ENCODE measurements at regions not wholly inside any gene's neighbourhood (a gene's known extent, or its start where the extent isn't known, plus 50 kb on each side); places are given as distances from the start of the nearest gene placed in this dataset.
"Not testable (repeated sequence)": the region's sequence is repeated elsewhere in the genome, so short reads cannot be mapped to it uniquely, and the experiment has no call there.

GRCh38 chr6:121695329-121695728, 259.9 kb downstream of the GJA1 start:
- FAIRE-seq = no peak

DNA sequence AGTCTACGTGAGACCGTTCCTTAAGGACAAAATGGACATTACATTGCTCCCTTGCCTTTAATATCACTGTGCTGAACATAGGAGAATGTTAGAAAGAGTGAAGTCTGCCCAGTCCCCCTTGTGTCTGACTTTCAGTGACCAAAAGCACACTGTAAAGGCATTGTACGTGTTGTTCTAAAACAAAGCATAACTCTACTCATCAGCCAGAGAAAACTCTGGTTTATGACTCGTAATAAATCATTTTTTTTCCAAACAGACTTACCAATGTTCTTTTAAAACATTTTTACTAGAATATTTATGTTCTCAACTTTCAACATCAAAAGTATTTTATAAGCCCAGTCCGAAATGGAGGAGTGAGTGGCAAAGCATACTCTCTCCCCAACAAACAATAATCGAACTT, 262.5 kb downstream of the GJA1 start:
- FAIRE-seq = no peak

DNA sequence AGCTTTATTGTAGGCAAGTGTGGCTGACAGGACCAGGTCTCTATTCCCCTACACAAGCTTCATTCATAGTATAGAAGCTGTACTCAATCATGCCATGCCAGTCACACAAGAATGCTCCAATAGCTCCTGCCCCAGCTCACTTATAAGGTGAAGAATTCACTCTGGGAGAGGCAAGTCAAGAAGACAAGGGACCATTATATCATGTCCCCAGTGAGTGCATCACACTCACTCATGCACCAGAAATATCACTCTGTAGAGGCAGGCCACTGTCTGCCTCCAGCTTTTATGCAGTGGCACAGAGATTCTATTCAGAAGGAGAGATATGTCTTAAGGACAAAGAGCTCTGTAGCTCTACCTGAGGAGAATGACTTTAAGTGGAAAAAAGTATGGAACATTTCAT, 263.2 kb downstream of the GJA1 start:
- FAIRE-seq = no peak

DNA sequence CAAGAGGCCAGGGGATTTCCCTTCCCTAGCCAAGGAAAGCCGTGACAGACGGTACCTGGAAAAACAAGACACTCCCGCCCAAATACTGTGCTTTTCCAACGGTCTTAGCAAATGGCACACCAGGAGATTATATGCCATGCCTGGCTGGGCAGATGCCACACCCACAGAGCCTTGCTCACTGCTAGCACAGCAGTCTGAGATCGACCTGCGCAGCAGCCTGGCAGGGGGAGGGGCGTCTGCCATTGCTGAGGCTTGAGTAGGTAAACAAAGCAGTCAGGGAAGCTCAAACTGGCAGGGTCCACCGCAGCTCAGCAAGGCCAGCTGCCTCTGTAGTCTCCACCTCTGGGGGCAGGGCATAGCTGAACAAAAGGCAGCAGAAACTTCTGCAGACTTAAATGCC, 267.7 kb downstream of the GJA1 start:
- not testable (repeated sequence) for FAIRE-seq

GRCh38 chr6:121711472-121711871, 276.0 kb downstream of the GJA1 start:
- FAIRE-seq = no peak

- FAIRE-seq = no peak
Measured at GRCh38 chr6:121717686-121718085, 282.2 kb downstream of the GJA1 start.

- not testable (repeated sequence) for FAIRE-seq
Measured at GRCh38 chr6:121720867-121721266, 285.4 kb downstream of the GJA1 start.

DNA sequence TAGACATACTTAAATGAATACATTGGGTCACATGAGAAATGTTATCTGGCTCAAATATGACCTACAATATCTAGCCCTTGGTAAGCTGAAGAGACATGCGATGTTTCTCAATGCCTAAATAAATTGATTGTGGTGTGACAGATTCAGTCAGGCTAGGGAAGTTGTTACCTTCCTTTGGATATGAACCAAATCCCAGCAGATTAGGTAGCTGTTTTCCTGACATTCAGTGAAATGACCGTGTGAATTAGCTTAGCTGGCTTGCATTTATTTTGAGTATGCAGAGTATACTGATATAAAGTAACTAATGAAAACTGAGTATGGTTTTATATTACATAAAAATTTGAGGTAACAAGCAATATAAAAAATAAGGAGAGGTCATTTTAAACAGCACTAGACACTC, 288.2 kb downstream of the GJA1 start:
- FAIRE-seq = no peak

- no peak for FAIRE-seq
Measured at GRCh38 chr6:121724576-121724975, 289.1 kb downstream of the GJA1 start.

GRCh38 chr6:121726596-121726995, 291.1 kb downstream of the GJA1 start:
- FAIRE-seq = no peak

- no peak for FAIRE-seq
Measured at GRCh38 chr6:121730616-121731015, 295.2 kb downstream of the GJA1 start.

- no peak for FAIRE-seq
Measured at GRCh38 chr6:121731381-121731780, 295.9 kb downstream of the GJA1 start.

DNA sequence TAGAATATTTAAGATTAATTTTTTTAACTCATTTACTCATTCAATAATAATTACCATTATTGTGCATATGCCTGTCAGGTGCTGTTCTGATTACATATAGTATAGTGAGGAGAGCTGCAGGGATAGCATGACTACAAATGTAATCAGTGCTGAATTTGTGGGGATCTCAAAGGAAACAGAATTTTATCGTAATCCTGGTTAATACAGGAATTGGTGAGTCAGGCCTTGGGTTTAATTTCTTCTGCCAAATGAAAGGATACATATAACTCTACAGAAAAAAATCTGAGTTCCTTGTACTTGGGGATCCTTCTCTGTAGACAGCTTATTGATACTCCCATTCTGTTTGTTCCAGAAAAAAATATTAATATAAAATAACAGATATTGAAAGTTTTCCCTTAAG, 297.2 kb downstream of the GJA1 start:
- no peak for FAIRE-seq

DNA sequence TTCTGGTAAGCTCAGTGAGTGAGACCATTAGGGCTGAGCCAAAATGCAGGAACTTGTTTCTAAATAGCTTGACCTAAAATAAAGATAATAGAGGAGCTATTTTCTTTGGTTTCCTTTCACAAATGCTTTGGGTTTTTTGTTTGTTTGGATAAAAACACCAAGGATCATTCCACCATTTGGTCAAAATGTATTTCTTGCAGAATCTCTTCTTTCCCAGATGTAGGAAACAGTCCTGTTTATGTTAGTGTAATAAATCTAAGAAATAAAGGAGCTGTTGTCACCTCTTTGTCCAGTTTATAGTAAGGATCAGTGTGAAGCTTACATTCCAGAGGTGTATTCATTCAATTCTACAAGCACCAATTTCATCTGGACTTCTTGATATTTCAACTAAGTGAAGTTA, 297.8 kb downstream of the GJA1 start:
- no peak for FAIRE-seq

DNA sequence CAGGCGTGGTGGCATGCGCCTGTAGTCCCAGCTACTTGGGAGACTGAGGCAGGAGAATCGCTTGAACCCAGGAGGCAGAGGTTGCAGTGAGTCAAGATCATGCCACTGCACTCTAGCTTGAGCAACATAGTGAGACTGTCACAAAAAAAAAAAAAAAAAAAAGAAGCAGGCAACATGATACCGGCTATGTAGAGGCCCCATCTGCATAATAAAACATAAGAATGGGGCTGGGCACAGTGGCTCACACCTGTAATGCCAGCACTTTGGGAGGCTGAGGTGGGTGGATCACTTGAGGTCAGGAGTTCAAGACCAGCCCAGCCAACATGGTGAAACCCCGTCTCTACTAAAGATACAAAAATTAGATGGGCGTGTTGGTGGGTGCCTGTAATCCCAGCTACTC, 304.7 kb downstream of the GJA1 start:
- FAIRE-seq = not testable (repeated sequence)

DNA sequence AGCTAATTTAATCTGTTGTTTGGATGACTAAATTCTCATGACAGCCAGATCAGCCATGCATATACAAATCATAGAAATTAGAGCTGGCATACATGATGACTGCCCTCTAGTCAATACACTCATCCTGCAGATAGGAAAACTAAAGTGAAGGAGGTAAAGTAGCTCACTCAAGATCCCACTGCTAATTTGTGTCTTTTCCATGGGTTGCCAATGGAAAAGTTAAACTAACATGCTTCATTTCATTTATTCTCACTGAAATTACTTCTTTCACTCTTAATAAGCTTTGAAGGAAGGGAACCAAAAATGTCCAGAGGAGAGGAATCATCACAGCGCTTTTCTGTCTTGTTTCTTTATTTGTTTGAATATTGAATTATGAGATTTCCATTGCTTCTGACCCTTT, 308.2 kb downstream of the GJA1 start:
- FAIRE-seq = no peak

DNA sequence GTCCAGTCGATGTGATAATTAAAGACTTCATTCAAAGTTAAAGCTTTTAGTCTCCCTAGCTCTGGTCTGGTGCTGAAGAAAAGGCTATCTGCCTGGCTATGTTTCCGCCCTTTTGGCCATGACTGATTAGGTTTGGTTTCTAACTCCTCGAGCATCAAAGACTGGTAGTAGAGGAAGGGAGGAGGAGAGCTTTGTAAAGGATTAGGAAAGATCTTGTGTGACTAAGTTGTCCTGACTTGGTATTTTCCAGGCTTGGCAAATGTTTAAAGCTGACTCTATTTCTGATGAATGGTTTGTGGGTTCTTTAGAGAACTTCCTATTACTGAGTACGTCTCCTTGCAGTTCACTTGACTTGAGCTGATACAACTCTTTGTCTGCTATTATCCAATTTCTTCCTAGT, 312.9 kb downstream of the GJA1 start:
- no peak for FAIRE-seq

DNA sequence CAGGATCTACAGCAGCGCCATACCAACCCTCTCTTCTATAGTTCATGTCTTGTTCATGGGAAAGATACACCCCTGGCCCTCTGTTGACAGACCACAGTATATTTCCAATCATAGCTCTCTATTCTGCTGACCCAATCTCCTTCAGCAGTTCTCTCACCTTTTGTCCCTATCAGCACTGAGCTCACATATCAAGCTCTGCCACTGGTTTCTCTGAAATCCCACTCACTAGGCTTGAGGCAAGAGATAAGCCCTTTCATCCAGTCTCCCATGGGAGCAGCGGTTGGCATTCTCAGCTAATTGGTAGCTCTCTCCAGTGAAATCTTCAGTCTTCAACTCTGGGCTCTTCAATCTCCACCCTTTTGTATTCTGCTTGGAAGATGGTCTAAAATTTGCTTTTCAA, 313.4 kb downstream of the GJA1 start:
- no peak for FAIRE-seq

GRCh38 chr6:121755485-121755884, 320.0 kb downstream of the GJA1 start:
- FAIRE-seq = no peak

DNA sequence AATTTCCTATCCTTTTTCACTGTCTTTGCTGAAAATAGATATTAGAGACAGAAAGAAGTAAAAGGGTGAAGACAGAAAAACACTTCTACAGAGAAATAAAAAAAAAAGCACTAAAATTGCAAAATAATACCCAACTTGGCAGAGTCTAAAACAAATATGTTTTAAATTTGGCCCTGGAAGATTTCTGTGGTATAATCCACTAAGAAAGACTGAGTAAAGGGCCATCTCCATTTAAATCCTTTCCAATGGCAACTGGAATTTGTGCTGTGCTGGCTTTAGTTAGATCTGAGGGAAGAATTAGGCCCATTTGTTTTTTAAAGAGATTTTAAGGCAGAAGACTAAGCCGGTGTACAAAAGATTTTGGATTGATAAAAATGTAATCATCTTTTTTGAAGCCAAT, 321.2 kb downstream of the GJA1 start:
- no peak for FAIRE-seq

DNA sequence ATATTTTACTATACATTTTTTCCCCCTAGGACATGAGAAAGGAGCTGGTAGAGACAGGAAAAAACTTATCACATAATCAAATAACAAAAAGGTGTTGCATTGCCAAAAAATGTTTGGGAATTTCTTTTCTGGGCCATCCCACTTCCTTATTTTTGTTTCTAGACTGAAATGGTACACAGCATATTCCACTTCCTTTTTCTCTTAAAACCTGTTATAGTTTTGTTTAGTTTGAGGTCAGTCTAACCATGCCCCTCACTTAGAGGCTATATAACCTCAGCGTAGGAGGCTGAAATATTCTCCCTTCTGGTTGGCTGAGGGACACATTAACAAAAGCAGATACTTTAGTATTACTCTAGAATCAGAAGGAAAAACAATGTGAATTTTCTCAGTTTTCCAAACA, 323.9 kb downstream of the GJA1 start:
- no peak for FAIRE-seq

DNA sequence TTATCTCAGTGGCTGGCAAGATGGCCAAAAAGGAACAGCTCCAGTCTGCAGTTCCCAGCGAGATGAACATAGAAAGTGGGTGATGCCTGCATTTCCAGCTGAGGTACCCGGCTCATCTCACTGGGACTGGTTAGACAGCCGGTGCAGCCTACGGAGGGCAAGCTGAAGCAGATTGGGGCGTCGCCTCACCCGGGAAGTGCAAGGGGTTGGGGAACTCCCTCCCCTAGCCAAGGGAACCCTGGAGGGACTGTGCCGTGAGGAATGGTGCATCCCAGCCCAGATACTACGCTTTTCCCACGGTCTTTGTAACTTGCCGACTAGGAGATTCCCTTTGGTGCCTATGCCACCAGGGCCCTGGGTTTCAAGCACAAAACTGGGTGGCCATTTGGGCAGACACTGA, 324.7 kb downstream of the GJA1 start:
- no peak for FAIRE-seq

DNA sequence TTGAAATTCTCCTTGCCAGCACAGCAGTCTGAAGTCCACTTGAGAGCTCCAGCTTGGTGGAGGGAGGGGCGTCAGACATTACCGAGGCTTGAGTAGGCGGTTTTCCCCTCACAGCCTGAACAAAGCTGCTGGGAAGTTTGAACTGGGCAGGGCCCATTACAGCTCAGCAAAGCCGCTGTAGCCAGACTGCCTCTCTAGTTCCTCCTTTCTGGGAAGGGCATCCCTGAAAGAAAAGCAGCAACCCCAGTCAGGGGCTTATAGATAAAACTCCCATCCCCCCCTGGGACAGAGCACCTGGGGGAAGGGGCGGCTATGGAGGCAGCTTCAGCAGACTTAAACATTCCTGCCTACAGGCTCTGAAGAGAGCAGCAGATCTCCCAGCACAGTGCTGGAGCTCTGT, 325.3 kb downstream of the GJA1 start:
- FAIRE-seq = no peak

DNA sequence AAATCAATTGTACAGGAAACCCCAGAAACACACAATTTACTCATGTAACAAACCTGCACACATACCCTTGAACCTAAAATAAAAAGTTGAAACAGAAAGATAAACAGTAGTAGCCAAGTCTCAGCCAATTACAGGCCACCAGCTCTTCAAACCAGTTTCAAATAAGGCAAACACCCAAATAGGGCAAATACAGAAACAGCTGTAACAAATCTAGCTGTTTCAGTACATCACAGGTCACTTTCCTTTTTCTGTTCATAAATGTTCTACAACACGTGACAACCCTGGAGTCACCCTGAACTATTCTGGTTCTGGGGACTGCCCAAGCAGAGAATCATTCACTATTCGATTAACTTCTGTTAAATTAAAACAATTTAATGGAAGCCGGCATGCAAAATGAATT, 329.0 kb downstream of the GJA1 start:
- no peak for FAIRE-seq

- FAIRE-seq = no peak
Measured at GRCh38 chr6:121765060-121765459, 329.6 kb downstream of the GJA1 start.

DNA sequence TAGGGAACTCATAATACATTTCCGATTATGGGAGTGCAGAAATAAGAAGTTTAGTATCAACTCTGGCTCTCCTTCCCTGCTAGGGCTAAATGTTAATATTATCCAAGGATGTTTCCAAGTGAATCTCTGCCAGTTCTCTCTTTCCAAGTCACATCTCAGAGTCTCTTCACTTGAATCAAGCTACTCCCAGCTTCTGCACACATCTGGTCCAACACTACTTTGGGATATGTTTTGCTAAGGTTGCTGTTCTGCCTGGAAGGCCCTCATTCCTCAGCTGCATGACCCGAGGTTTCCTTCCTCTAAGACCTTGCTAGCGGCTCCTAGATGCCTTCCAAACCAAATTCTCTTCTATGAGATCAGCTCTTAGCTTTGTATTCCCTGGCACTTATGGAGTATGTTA, 331.8 kb downstream of the GJA1 start:
- FAIRE-seq = no peak
